ENCODE measurements at regions not wholly inside any gene's neighbourhood (a gene's known extent, or its start where the extent isn't known, plus 50 kb on each side); places are given as distances from the start of the nearest gene placed in this dataset.

- H3K27ac Mint-ChIP-seq = no peak overlapping the region
- H3K27me3 Mint-ChIP-seq (ENCODE audit: low read depth in 3 of 3) = peaks cover 0 to 2% (median 2%) of the 10 kb centered on the region in 3 donors
- no peaks in the 10 kb centered on the region for H3K9me3 Mint-ChIP-seq
- H3K4me1 Mint-ChIP-seq = peaks cover 2 to 8% of the 10 kb centered on the region in 2 donors
- H3K4me3 Mint-ChIP-seq = no peak overlapping the region
- DNase-seq = no peak
- peaks cover 0 to 3% (median 3%) of the 10 kb centered on the region in 3 donors for H3K36me3 Mint-ChIP-seq
Observed at GRCh38 chr11:86891036-86891435, 64.2 kb downstream of the FZD4 start.

- H3K36me3 Mint-ChIP-seq = peaks cover 0 to 8% (median 0%) of the 10 kb centered on the region in 3 donors
- no peak for DNase-seq
- no peak overlapping the region for H3K27ac Mint-ChIP-seq
- no peak overlapping the region for H3K4me3 Mint-ChIP-seq
- H3K9me3 Mint-ChIP-seq = no peaks in the 10 kb centered on the region
- H3K4me1 Mint-ChIP-seq = peaks cover 2 to 8% of the 10 kb centered on the region in 2 donors
- H3K27me3 Mint-ChIP-seq (ENCODE audit: low read depth in 3 of 3) = peaks cover 0 to 2% (median 2%) of the 10 kb centered on the region in 3 donors
Observed at GRCh38 chr11:86893235-86893634, 62.0 kb downstream of the FZD4 start.

Data from immature natural killer cell (primary cell).